ENCODE measurements at regions not wholly inside any gene's neighbourhood (a gene's known extent, or its start where the extent isn't known, plus 50 kb on each side); places are given as distances from the start of the nearest gene placed in this dataset.

DNA sequence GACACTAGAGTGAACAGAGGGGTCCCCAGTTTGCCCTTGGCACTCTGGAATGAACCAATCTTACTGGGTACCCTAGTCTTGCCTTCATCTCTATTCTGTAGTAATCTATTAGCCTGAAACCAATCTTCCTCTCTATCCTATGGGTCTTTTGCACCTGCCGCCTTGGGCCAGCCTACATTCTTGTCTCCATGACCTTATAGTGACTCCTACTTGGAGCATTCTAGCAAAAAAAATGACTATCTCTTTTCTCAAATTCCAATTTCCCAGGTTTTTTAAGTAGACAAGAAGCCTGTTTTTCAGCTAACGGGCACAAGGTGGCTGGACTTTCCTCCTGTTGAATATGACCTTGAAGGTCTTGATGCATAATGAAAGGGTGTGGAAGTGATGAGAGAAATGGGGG is 568.7 kb downstream of the TRAM1L1 start:
- intact Hi-C loops (cut with DNase I): no loop called here
- TF ChIP-seq, protein P1, sequence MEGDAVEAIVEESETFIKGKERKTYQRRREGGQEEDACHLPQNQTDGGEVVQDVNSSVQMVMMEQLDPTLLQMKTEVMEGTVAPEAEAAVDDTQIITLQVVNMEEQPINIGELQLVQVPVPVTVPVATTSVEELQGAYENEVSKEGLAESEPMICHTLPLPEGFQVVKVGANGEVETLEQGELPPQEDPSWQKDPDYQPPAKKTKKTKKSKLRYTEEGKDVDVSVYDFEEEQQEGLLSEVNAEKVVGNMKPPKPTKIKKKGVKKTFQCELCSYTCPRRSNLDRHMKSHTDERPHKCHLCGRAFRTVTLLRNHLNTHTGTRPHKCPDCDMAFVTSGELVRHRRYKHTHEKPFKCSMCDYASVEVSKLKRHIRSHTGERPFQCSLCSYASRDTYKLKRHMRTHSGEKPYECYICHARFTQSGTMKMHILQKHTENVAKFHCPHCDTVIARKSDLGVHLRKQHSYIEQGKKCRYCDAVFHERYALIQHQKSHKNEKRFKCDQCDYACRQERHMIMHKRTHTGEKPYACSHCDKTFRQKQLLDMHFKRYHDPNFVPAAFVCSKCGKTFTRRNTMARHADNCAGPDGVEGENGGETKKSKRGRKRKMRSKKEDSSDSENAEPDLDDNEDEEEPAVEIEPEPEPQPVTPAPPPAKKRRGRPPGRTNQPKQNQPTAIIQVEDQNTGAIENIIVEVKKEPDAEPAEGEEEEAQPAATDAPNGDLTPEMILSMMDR (IDR thresholded peaks at IDR 0.05): no peak
- DNase-seq: no peak

DNA sequence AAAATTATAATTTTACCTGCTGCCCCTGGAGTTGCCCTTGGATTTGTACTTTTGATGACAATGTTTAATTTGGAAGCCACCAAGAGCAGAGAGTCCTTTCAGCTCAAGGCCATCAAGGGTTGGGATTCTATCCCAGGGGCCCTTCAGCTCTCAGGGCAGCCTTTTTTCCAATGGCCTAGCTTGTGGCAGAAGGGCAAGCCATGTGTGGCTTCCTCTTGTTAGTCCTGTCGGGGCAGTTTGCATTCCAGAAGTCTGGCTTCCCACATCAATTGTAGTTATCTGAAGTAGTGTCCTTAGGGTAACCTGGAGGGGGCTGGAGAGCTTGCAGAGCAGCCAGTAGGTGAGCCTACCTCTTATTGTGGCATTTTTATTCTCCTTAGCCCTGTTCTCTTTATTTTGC is 569.4 kb downstream of the TRAM1L1 start:
- ATAC-seq (peak; percentile 90), DNase-seq (peak in 2 of 4 donors; percentile 13 to 64)
- Histone ChIP-seq H3K9me3 (peaks cover 0 to 14% of the 10 kb centered on the region in 2 donors), H3K27ac (no peak overlapping the region), H3K4me1 (no peaks in the 10 kb centered on the region), H3K36me3 (no peaks in the 10 kb centered on the region), H3K4me3 (no peak overlapping the region), H3K27me3 (no peaks in the 10 kb centered on the region)
- intact Hi-C loops (cut with DNase I): no loop called here
- TF ChIP-seq, protein P1 (IDR thresholded peaks at IDR 0.05): no peak

More for the DNA sequence above, 568.7 kb downstream of the TRAM1L1 start:
- Histone ChIP-seq H3K4me1 (no peaks in the 10 kb centered on the region), H3K36me3 (no peaks in the 10 kb centered on the region), H3K27ac (no peak overlapping the region), H3K9me3 (peaks cover 0 to 14% of the 10 kb centered on the region in 2 donors), H3K4me3 (no peak overlapping the region), H3K27me3 (no peaks in the 10 kb centered on the region)
- ATAC-seq: no peak

DNA sequence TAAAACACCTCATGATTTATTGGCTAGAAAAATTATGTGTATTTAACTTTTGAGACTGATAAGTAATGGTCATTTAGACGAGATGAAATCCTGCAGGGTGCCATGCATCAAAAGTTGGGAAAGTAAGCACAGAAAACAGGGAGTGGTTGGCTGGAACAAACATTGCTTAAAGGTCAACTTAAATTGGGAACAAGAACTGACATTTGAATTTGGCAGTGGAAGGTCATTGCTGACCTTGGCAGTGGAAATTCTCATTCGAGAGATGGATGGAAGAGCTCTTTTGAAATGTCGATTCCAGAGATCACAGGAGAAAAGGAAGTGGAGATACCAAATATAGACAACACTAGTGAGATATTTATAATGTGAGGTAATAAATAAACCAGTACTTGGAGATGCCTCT is 572.8 kb downstream of the TRAM1L1 start:
- H3K36me3 ChIP-seq: no peaks in the 10 kb centered on the region
- intact Hi-C loops (cut with DNase I): no loop called here
- ATAC-seq: no peak

DNA sequence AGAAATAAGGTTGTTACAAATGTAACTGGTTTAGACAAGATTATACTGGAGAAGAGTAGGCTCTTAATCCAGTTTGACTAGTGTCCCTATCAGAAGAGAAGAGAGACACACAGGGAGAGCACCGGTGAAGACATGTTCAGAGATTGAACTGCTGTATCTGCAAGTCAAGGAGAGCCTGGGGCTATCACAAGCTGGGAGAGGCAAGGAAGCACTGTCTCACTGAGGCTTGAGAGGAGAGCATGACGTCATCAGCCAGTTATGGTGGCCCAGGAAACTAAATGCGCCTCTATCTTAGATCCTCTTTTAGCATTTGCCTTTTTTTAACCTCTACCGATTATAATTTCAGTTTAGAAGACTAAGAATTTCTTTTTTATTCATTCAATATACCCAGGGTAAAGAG is 583.4 kb downstream of the TRAM1L1 start:
- intact Hi-C loops (cut with DNase I): no loop called here

More for the DNA sequence above, 572.8 kb downstream of the TRAM1L1 start:
- no peak for DNase-seq
- no peak overlapping the region for H3K4me3 ChIP-seq
- TF ChIP-seq, protein P1 (IDR thresholded peaks at IDR 0.05): no peak
- H3K27me3 ChIP-seq: no peaks in the 10 kb centered on the region
- H3K4me1 ChIP-seq: no peaks in the 10 kb centered on the region
- H3K27ac ChIP-seq: no peak overlapping the region
- peaks cover 0 to 9% of the 10 kb centered on the region in 2 donors for H3K9me3 ChIP-seq

DNA sequence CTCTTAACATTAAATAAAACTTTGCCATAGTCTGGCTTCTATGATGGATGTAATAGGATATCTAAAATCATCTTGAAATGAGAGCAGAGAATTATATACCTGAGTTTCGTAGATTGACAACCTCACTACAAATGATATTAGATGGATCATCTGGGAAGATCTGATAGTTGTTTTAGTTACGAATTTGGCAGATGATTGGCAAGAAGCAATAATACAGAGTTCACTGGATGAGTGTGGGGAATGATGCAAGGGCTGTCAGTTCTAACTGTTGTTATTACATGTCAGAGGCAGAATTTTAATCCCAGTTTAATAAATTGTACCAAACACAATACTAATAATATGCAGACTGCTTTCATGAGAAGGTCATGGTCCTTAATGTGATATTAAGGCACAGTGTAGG is 585.2 kb downstream of the TRAM1L1 start:
- no peak overlapping the region for H3K27ac ChIP-seq
- intact Hi-C loops (cut with DNase I): no loop called here
- no peak overlapping the region for H3K4me3 ChIP-seq
- H3K36me3 ChIP-seq: no peaks in the 10 kb centered on the region
- H3K4me1 ChIP-seq: no peaks in the 10 kb centered on the region
- ATAC-seq: no peak
- TF ChIP-seq, protein P1 (IDR thresholded peaks at IDR 0.05): no peak
- no peaks in the 10 kb centered on the region for H3K27me3 ChIP-seq
- no peaks in the 10 kb centered on the region for H3K9me3 ChIP-seq
- no peak for DNase-seq

More for the DNA sequence above, 583.4 kb downstream of the TRAM1L1 start:
- Histone ChIP-seq H3K36me3 (no peaks in the 10 kb centered on the region), H3K4me1 (no peaks in the 10 kb centered on the region), H3K4me3 (no peak overlapping the region), H3K9me3 (no peaks in the 10 kb centered on the region), H3K27ac (no peak overlapping the region), H3K27me3 (no peaks in the 10 kb centered on the region)
- no peak for ATAC-seq
- TF ChIP-seq, protein P1 (IDR thresholded peaks at IDR 0.05): no peak
- no peak for DNase-seq

Data from left lung (tissue), 4 donors.